Smooth muscle cell (in vitro differentiated cells): ENCODE measurements at regions not wholly inside any gene's neighbourhood (a gene's known extent, or its start where the extent isn't known, plus 50 kb on each side); places are given as distances from the start of the nearest gene placed in this dataset.

Source experiments
- DNase-seq: peaks from one replicate; lab custom pipeline; 2025; ENCODE audit not compliant: unreplicated experiment; lab: John Stamatoyannopoulos, UW
- H2AFZ ChIP-seq: fragments of 200-600 bp; sonication (generic); 2 replicates; pipeline ENCODE4 v1.6.0; 2016; ENCODE audit warnings: antibody characterized with exemption, low read depth, mild to moderate bottlenecking
- H3F3A ChIP-seq: fragments of 200-600 bp; sonication (generic); 2 replicates; pipeline ENCODE4 v1.6.0; 2017; ENCODE audit warnings: antibody characterized with exemption, low read depth
- H3K27ac ChIP-seq: fragments of 200-600 bp; sonication (generic); 2 replicates; pipeline ENCODE4 v1.5.1; 2016; ENCODE audit warnings: low read depth, mild to moderate bottlenecking
- H3K27me3 ChIP-seq: fragments of 200-600 bp; sonication (generic); 2 replicates; pipeline ENCODE4 v1.6.1; 2016; ENCODE audit warnings: low read depth, mild to moderate bottlenecking
- H3K36me3 ChIP-seq: fragments of 200-600 bp; sonication (generic); 2 replicates; pipeline ENCODE4 v1.5.1; 2016; ENCODE audit warnings: low read depth
- H3K4me1 ChIP-seq: fragments of 200-600 bp; sonication (generic); 2 replicates; pipeline ENCODE4 v1.5.1; 2016; ENCODE audit warnings: low read depth
- H3K4me2 ChIP-seq: fragments of 200-600 bp; sonication (generic); 2 replicates; pipeline ENCODE4 v1.6.0; 2016; ENCODE audit warnings: mild to moderate bottlenecking
- H3K4me3 ChIP-seq: fragments of 200-600 bp; sonication (generic); 2 replicates; pipeline ENCODE4 v1.5.1; 2016; ENCODE audit warnings: mild to moderate bottlenecking
- H3K79me2 ChIP-seq: fragments of 200-600 bp; sonication (generic); 2 replicates; pipeline ENCODE4 v1.6.0; 2016; ENCODE audit warnings: low read depth, mild to moderate bottlenecking
- H3K9ac ChIP-seq: fragments of 200-600 bp; sonication (generic); 2 replicates; pipeline ENCODE4 v1.6.0; 2016; ENCODE audit warnings: low read depth
- H3K9me3 ChIP-seq: fragments of 200-600 bp; sonication (generic); replicated peaks from 2 replicates; pipeline ENCODE4 v1.5.1; 2016; ENCODE audit warnings: low read depth
- H4K20me1 ChIP-seq: fragments of 200-600 bp; sonication (generic); 2 replicates; pipeline ENCODE4 v1.6.0; 2016; ENCODE audit warnings: low read depth
- CTCF ChIP-seq: fragments of 200-600 bp; sonication (generic); IDR thresholded peaks from 2 replicates; pipeline ENCODE4 v1.5.1; 2017; ENCODE audit warnings: borderline replicate concordance, mild to moderate bottlenecking, antibody characterized with exemption; ENCODE audit not compliant: insufficient read depth, poor library complexity, severe bottlenecking
- WGBS: methylation state at CpG from one replicate; pipeline ENCODE4 v1.1.7; 2016; ENCODE audit warnings: low lambda C conversion rate; 5-methylcytosine and 5-hydroxymethylcytosine counted together

- no peak for TF ChIP-seq CTCF
- no peak overlapping the region for H2AFZ ChIP-seq
- DNase-seq, result no peak
- no peaks in the 10 kb centered on the region for H3F3A ChIP-seq
- no peaks in the 10 kb centered on the region for H4K20me1 ChIP-seq
- no peaks in the 10 kb centered on the region for H3K9me3 ChIP-seq
- H3K4me1 ChIP-seq, result no peaks in the 10 kb centered on the region
- H3K27ac ChIP-seq, result no peak overlapping the region
- no peak overlapping the region for H3K4me2 ChIP-seq
- no peaks in the 10 kb centered on the region for H3K79me2 ChIP-seq
- no peak overlapping the region for H3K4me3 ChIP-seq
- H3K9ac ChIP-seq, result no peak overlapping the region
- WGBS, result 70% methylated on average over 2 of the region's 2 CpGs
- no peaks in the 10 kb centered on the region for H3K27me3 ChIP-seq
- H3K36me3 ChIP-seq, result no peaks in the 10 kb centered on the region
These were observed 668.6 kb downstream of the GABRG1 start for GRCh38 chr4:45455217-45455616.

GRCh38 chr4:45453258-45453853 lies 670.5 kb downstream of the GABRG1 start:
- Histone ChIP-seq H3K4me2 (no peak overlapping the region), H3F3A (no peaks in the 10 kb centered on the region), H3K36me3 (no peaks in the 10 kb centered on the region), H3K9ac (no peak overlapping the region), H3K27ac (no peak overlapping the region), H3K9me3 (no peaks in the 10 kb centered on the region), H3K4me3 (no peak overlapping the region), H3K4me1 (no peaks in the 10 kb centered on the region), H4K20me1 (no peaks in the 10 kb centered on the region), H3K79me2 (no peaks in the 10 kb centered on the region), H2AFZ (no peak overlapping the region), H3K27me3 (no peaks in the 10 kb centered on the region)
- peak; percentile 51 for TF ChIP-seq CTCF
- no peak for DNase-seq
- WGBS, result 41% methylated on average over 5 of the region's 5 CpGs

GRCh38 chr4:45442466-45442865 lies 681.4 kb downstream of the GABRG1 start:
- no peak for DNase-seq
- 59% methylated on average over 1 of the region's 1 CpG for WGBS
- Histone ChIP-seq H2AFZ (no peak overlapping the region), H3K9ac (no peak overlapping the region), H3K36me3 (no peaks in the 10 kb centered on the region), H4K20me1 (no peaks in the 10 kb centered on the region), H3K9me3 (no peaks in the 10 kb centered on the region), H3K4me3 (no peak overlapping the region), H3K27me3 (no peaks in the 10 kb centered on the region), H3F3A (no peaks in the 10 kb centered on the region), H3K4me2 (no peak overlapping the region), H3K4me1 (no peaks in the 10 kb centered on the region), H3K79me2 (no peaks in the 10 kb centered on the region), H3K27ac (no peak overlapping the region)
- peak; percentile 51 for TF ChIP-seq CTCF

- H3K27ac ChIP-seq, result no peak overlapping the region
- H3K79me2 ChIP-seq, result no peaks in the 10 kb centered on the region
- no peak overlapping the region for H3K9ac ChIP-seq
- H3K27me3 ChIP-seq, result no peaks in the 10 kb centered on the region
- no peaks in the 10 kb centered on the region for H3F3A ChIP-seq
- no peak overlapping the region for H2AFZ ChIP-seq
- H3K9me3 ChIP-seq, result no peaks in the 10 kb centered on the region
- H3K4me2 ChIP-seq, result no peak overlapping the region
- no peaks in the 10 kb centered on the region for H4K20me1 ChIP-seq
- H3K4me3 ChIP-seq, result no peak overlapping the region
- no peak for TF ChIP-seq CTCF
- no peaks in the 10 kb centered on the region for H3K36me3 ChIP-seq
- 86% methylated on average over 2 of the region's 2 CpGs for whole genome bisulfite sequencing
- no peaks in the 10 kb centered on the region for H3K4me1 ChIP-seq
- DNase-seq, result no peak
These were observed 685.8 kb downstream of the GABRG1 start for GRCh38 chr4:45438047-45438446.
